WTC11 (cell line): ENCODE measurements at regions not wholly inside any gene's neighbourhood (a gene's known extent, or its start where the extent isn't known, plus 50 kb on each side); places are given as distances from the start of the nearest gene placed in this dataset.
A peak's percentile ranks its signal among the peaks of the same experiment; 100 is the strongest.

ENCODE experiments used
- ATAC-seq: fragments of 200-7000 bp; cut with Tn5 transposase; 2 replicates; pipeline ENCODE4 v1.10.0; 2021; ENCODE audit warnings: mild to moderate bottlenecking, moderate library complexity
- CTCF ChIA-PET: fragments of 300-600 bp; sonication (Branson Sonifier 250); formaldehyde crosslinking; loops from one replicate; lab custom pipeline; 2021; ENCODE audit warnings: antibody characterized with exemption; lab: Charles Lee
- POLR2A ChIA-PET: fragments of 350-600 bp; sonication (Branson Sonifier 250); formaldehyde crosslinking; loops from one replicate; lab custom pipeline; 2021; ENCODE audit warnings: antibody characterized with exemption; lab: Charles Lee
- DNase-seq: peaks from one replicate; pipeline ENCODE4 v3.0.0; 2021; ENCODE audit warnings: low spot score
- H3K27ac Mint-ChIP-seq: 2 replicates; pipeline ENCODE4 v1.8.0; 2021; ENCODE audit warnings: mixed read lengths
- H3K27me3 Mint-ChIP-seq: 2 replicates; pipeline ENCODE4 v1.8.0; 2021; ENCODE audit warnings: low read depth, mild to moderate bottlenecking, moderate library complexity, mixed read lengths
- H3K36me3 Mint-ChIP-seq: 2 replicates; pipeline ENCODE4 v1.8.0; 2021; ENCODE audit warnings: mixed read lengths
- H3K4me1 Mint-ChIP-seq: 2 replicates; pipeline ENCODE4 v1.8.0; 2022; ENCODE audit warnings: mixed read lengths
- H3K4me3 Mint-ChIP-seq: 2 replicates; pipeline ENCODE4 v1.8.0; 2021; ENCODE audit warnings: mild to moderate bottlenecking, moderate library complexity, mixed read lengths
- H3K9me3 Mint-ChIP-seq: 2 replicates; pipeline ENCODE4 v1.8.0; 2021; ENCODE audit warnings: mixed read lengths
- AFF4 ChIP-seq: sonication (generic); formaldehyde crosslinking; IDR thresholded peaks from 2 replicates; pipeline ENCODE4 v1.8.1; 2023; ENCODE audit warnings: mild to moderate bottlenecking, missing genetic modification reagents, borderline replicate concordance
- CTCF ChIP-seq: fragments of 200-600 bp; IDR thresholded peaks from 2 replicates; pipeline ENCODE4 v1.8.0; 2022; ENCODE audit warnings: antibody characterized with exemption
- E2F1 ChIP-seq: sonication (generic); formaldehyde crosslinking; IDR thresholded peaks from 2 replicates; pipeline ENCODE4 v1.8.0; 2022; ENCODE audit warnings: mild to moderate bottlenecking, missing genetic modification reagents
- ETV6 ChIP-seq: sonication (generic); formaldehyde crosslinking; IDR thresholded peaks from 2 replicates; pipeline ENCODE4 v1.8.1; 2022; ENCODE audit warnings: mild to moderate bottlenecking, missing genetic modification reagents
- GRHL2 ChIP-seq: fragments of 250-450 bp; sonication (Bioruptor Pico); IDR thresholded peaks from 2 replicates; pipeline ENCODE4 v1.8.0; 2022; ENCODE audit warnings: mild to moderate bottlenecking, moderate library complexity; ENCODE audit not compliant: insufficient replicate concordance, severe bottlenecking
- IRF1 ChIP-seq: sonication (generic); formaldehyde crosslinking; IDR thresholded peaks from 2 replicates; pipeline ENCODE4 v1.8.0; 2023; ENCODE audit warnings: missing genetic modification reagents
- NR1H2 ChIP-seq: sonication (generic); formaldehyde crosslinking; IDR thresholded peaks from 2 replicates; pipeline ENCODE4 v1.9.0; 2021; ENCODE audit warnings: mild to moderate bottlenecking, moderate library complexity, missing genetic modification reagents
- NR2C2 ChIP-seq: sonication (generic); formaldehyde crosslinking; IDR thresholded peaks from 2 replicates; pipeline ENCODE4 v1.8.0; 2022; ENCODE audit warnings: mild to moderate bottlenecking, missing genetic modification reagents
- NR3C1 ChIP-seq: sonication (generic); formaldehyde crosslinking; conservative IDR thresholded peaks from 2 replicates; pipeline ENCODE4 v1.8.1; 2023; ENCODE audit warnings: low read depth, mild to moderate bottlenecking, missing genetic modification reagents
- ZNF317 ChIP-seq: sonication (generic); formaldehyde crosslinking; IDR thresholded peaks from 2 replicates; pipeline ENCODE4 v1.8.1; 2023; ENCODE audit warnings: low read depth, mild to moderate bottlenecking, moderate library complexity, missing genetic modification reagents, borderline replicate concordance
- ZNF532 ChIP-seq: fragments of 250-450 bp; sonication (Bioruptor Pico); IDR thresholded peaks from 2 replicates; pipeline ENCODE4 v1.9.0; 2021; ENCODE audit warnings: mild to moderate bottlenecking, borderline replicate concordance

- peak; percentile 66 for ATAC-seq
- H3K4me3 Mint-ChIP-seq, result peak overlapping the region; percentile 10; the same call in 1 of the 2 replicates
Observed at GRCh38 chr12:131551675-131552491, 159.0 kb upstream of the SFSWAP start.

More at GRCh38 chr12:131551675-131552491, 159.0 kb upstream of the SFSWAP start:
- ChIA-PET CTCF (no interaction called here), POLR2A (no interaction called here)
- Mint-ChIP-seq H3K27me3 (peaks cover 3% of the 10 kb centered on the region), H3K27ac (no peak overlapping the region), H3K4me1 (peaks cover 32% of the 10 kb centered on the region), H3K36me3 (no peaks in the 10 kb centered on the region), H3K9me3 (peaks cover 12% of the 10 kb centered on the region)
- TF ChIP-seq NR2C2 (CRISPR knock-in tag) (no peak), ZNF317 (no peak), AFF4 (CRISPR knock-in tag) (no peak), E2F1 (CRISPR knock-in tag) (no peak), NR3C1 (CRISPR knock-in tag) (no peak), GRHL2 (CRISPR knock-in tag) (no peak), ETV6 (CRISPR knock-in tag) (no peak), IRF1 (CRISPR knock-in tag) (no peak), ZNF532 (CRISPR knock-in tag) (no peak), NR1H2 (CRISPR knock-in tag) (no peak), CTCF (no peak)
- DNase-seq, result no peak
